H1 (cell line): ENCODE measurements at regions not wholly inside any gene's neighbourhood (a gene's known extent, or its start where the extent isn't known, plus 50 kb on each side); places are given as distances from the start of the nearest gene placed in this dataset.

ENCODE experiments used
- CREB1 ChIP-seq: IDR thresholded peaks from 2 replicates; pipeline ENCODE4 v1.6.1; 2012; ENCODE audit warnings: inconsistent platforms
- SIX5 ChIP-seq: IDR thresholded peaks from 2 replicates; pipeline ENCODE4 v1.6.1; 2011; ENCODE audit warnings: mild to moderate bottlenecking, low read depth, low read length
- SRF ChIP-seq: IDR thresholded peaks from 2 replicates; pipeline ENCODE4 v1.6.1; 2011; ENCODE audit warnings: mild to moderate bottlenecking, low read depth, low read length, moderate library complexity
- TCF12 ChIP-seq: IDR thresholded peaks from 2 replicates; pipeline ENCODE4 v1.6.1; 2011; ENCODE audit warnings: low read depth, mild to moderate bottlenecking, low read length

GRCh38 chr1:83773059-83773458, 225.9 kb downstream of the TTLL7 start (continued):
- TF ChIP-seq CREB1 (no peak), TCF12 (no peak), SIX5 (no peak), SRF (no peak)
